CD14-positive monocyte (primary cell): ENCODE measurements at regions not wholly inside any gene's neighbourhood (a gene's known extent, or its start where the extent isn't known, plus 50 kb on each side); places are given as distances from the start of the nearest gene placed in this dataset.

Experiments used
- DNase-seq, 3 donors: peaks; one replicate each; pipeline ENCODE4 v3.0.0-alpha.2; 2011 to 2022
- H2AFZ ChIP-seq: 2 replicates; pipeline ENCODE4 v1.6.0; 2012; ENCODE audit warnings: mild to moderate bottlenecking, low read depth, low read length, inconsistent platforms; ENCODE audit not compliant: insufficient read depth, poor library complexity, severe bottlenecking
- H3K27ac ChIP-seq, 2 donors: 1 replicate in 1 of 2; 2 replicates in 1 of 2; pipeline ENCODE4 v1.5.1; 2012 to 2013; ENCODE audit warnings: low read length in 2 of 2, control low read depth in 1 of 2, inconsistent platforms in 1 of 2, low read depth in 1 of 2, mild to moderate bottlenecking in 1 of 2
- H3K27me3 ChIP-seq, 2 donors: one replicate each; pipeline versions ENCODE4 v1.6.0 to v1.6.1; 2011 to 2013; ENCODE audit warnings: low read length in 2 of 2; ENCODE audit not compliant: control insufficient read depth in 2 of 2, insufficient read depth in 2 of 2
- H3K36me3 ChIP-seq, 2 donors: replicated peaks in 1 of 2; 1 replicate in 1 of 2; 2 replicates in 1 of 2; pipeline versions ENCODE4 v1.5.1 to v1.6.1; 2012 to 2013; ENCODE audit warnings: low read length in 2 of 2, control low read depth in 1 of 2, inconsistent platforms in 1 of 2, mild to moderate bottlenecking in 1 of 2; ENCODE audit not compliant: insufficient read depth in 2 of 2, control insufficient read depth in 1 of 2
- H3K4me1 ChIP-seq, 2 donors: 1 replicate in 1 of 2; 2 replicates in 1 of 2; pipeline versions ENCODE4 v1.5.1 to v1.6.1; 2012 to 2013; ENCODE audit warnings: low read length in 2 of 2, control low read depth in 1 of 2, inconsistent platforms in 1 of 2, mild to moderate bottlenecking in 1 of 2, moderate library complexity in 1 of 2; ENCODE audit not compliant: insufficient read depth in 2 of 2, control insufficient read depth in 1 of 2
- H3K4me2 ChIP-seq: replicated peaks from 2 replicates; pipeline ENCODE3; 2012; ENCODE audit warnings: low read length, moderate library complexity, mild to moderate bottlenecking; ENCODE audit not compliant: poor library complexity, severe bottlenecking; ENCODE audit errors: extremely low read depth
- H3K4me3 ChIP-seq, 3 experiments: fragments of 200-600 bp in 1 of 3; sonication (generic) in 1 of 3; replicated peaks in 1 of 3; 1 replicate in 2 of 3; 2 replicates in 1 of 3; pipeline ENCODE4 v1.5.1; 2011 to 2013; ENCODE audit warnings: low read length in 3 of 3, mild to moderate bottlenecking in 3 of 3, control low read depth in 2 of 3, low read depth in 2 of 3, inconsistent platforms in 1 of 3, moderate library complexity in 1 of 3
- H3K79me2 ChIP-seq: 2 replicates; pipeline ENCODE4 v1.6.0; 2012; ENCODE audit warnings: mild to moderate bottlenecking, control low read depth, inconsistent platforms, low read length, moderate library complexity; ENCODE audit not compliant: insufficient read depth
- H3K9ac ChIP-seq: 2 replicates; pipeline ENCODE4 v1.6.0; 2017; ENCODE audit warnings: low read length, mild to moderate bottlenecking; ENCODE audit not compliant: insufficient read depth, poor library complexity, severe bottlenecking
- H3K9me3 ChIP-seq, 2 donors: replicated peaks in 1 of 2; 1 replicate in 1 of 2; 2 replicates in 1 of 2; pipeline versions ENCODE4 v1.5.1 to v1.6.1; 2012 to 2013; ENCODE audit warnings: low read length in 2 of 2, control low read depth in 1 of 2; ENCODE audit not compliant: control insufficient read depth in 1 of 2, insufficient read depth in 1 of 2
- H4K20me1 ChIP-seq: 2 replicates; pipeline ENCODE4 v1.6.0; 2012; ENCODE audit warnings: mild to moderate bottlenecking, low read length, control low read depth, moderate library complexity; ENCODE audit not compliant: insufficient read depth
- H3K27ac Mint-ChIP-seq, 7 donors: one replicate each; pipeline ENCODE4 v1.8.0; 2020; ENCODE audit warnings: mild to moderate bottlenecking in 7 of 7, mixed read lengths in 7 of 7, moderate library complexity in 6 of 7, inconsistent platforms in 2 of 7
- H3K27me3 Mint-ChIP-seq, 3 donors: one replicate each; pipeline ENCODE4 v1.8.0; 2021 to 2022; ENCODE audit warnings: low read depth in 3 of 3, mild to moderate bottlenecking in 3 of 3, mixed read lengths in 3 of 3, moderate library complexity in 3 of 3, inconsistent platforms in 1 of 3
- H3K36me3 Mint-ChIP-seq, 2 donors: one replicate each; pipeline ENCODE4 v1.8.0; 2020; ENCODE audit warnings: mixed read lengths in 2 of 2, inconsistent platforms in 1 of 2, mild to moderate bottlenecking in 1 of 2
- H3K4me1 Mint-ChIP-seq: one replicate; pipeline ENCODE4 v1.8.0; 2020; ENCODE audit warnings: mild to moderate bottlenecking, mixed read lengths
- H3K4me3 Mint-ChIP-seq, 2 donors: one replicate each; pipeline ENCODE4 v1.8.0; 2020; ENCODE audit warnings: mild to moderate bottlenecking in 2 of 2, mixed read lengths in 2 of 2, moderate library complexity in 1 of 2
- H3K9me3 Mint-ChIP-seq, 7 donors: one replicate each; pipeline ENCODE4 v1.8.0; 2020 to 2022; ENCODE audit warnings: mixed read lengths in 7 of 7, mild to moderate bottlenecking in 6 of 7, moderate library complexity in 6 of 7, inconsistent platforms in 2 of 7
- CTCF ChIP-seq: fragments of 200-600 bp; IDR thresholded peaks from one replicate; pipeline ENCODE4 v1.8.0; 2022; ENCODE audit warnings: antibody characterized with exemption, mild to moderate bottlenecking
- WGBS: methylation state at CpG from one replicate; pipeline ENCODE4 v1.1.5; 2013; ENCODE audit warnings: missing lambda C conversion rate; ENCODE audit not compliant: insufficient coverage; 5-methylcytosine and 5-hydroxymethylcytosine counted together
- intact Hi-C, 2 donors: fragments of 100-400 bp; cut with micrococcal nuclease; formaldehyde crosslinking; loops; one replicate each; pipeline versions ENCODE4 v1.15.0 to v1.15.1; 2023

- H3K9ac ChIP-seq = no peak overlapping the region
- no peaks in the 10 kb centered on the region for H3K27me3 ChIP-seq
- H4K20me1 ChIP-seq = no peaks in the 10 kb centered on the region
- no peak overlapping the region for H3K27ac Mint-ChIP-seq
- H3K4me1 Mint-ChIP-seq = no peaks in the 10 kb centered on the region
- H3K79me2 ChIP-seq = no peaks in the 10 kb centered on the region
- H3K36me3 Mint-ChIP-seq = no peaks in the 10 kb centered on the region
- H3K4me3 Mint-ChIP-seq = no peak overlapping the region
- H3K27me3 Mint-ChIP-seq = no peaks in the 10 kb centered on the region
- TF ChIP-seq CTCF = no peak
- H2AFZ ChIP-seq = no peak overlapping the region
- no peak overlapping the region for H3K27ac ChIP-seq
- H3K4me3 ChIP-seq = no peak overlapping the region
- H3K36me3 ChIP-seq = no peaks in the 10 kb centered on the region
- H3K4me1 ChIP-seq = no peaks in the 10 kb centered on the region
- H3K4me2 ChIP-seq = no peak overlapping the region
- H3K9me3 Mint-ChIP-seq = peaks cover 0 to 9% (median 5%) of the 10 kb centered on the region in 7 donors
- intact Hi-C loops = no loop called here
- peaks cover 0 to 19% of the 10 kb centered on the region in 2 donors for H3K9me3 ChIP-seq
- no peak for DNase-seq
These were observed 239.9 kb upstream of the TTC14 start for GRCh38 chr3:180362081-180362480.

- DNase-seq = no peak
- Histone ChIP-seq H3K4me2 (no peak overlapping the region), H3K4me3 (no peak overlapping the region), H4K20me1 (no peaks in the 10 kb centered on the region), H3K27me3 (no peaks in the 10 kb centered on the region), H3K9me3 (no peaks in the 10 kb centered on the region), H2AFZ (no peak overlapping the region), H3K27ac (no peak overlapping the region), H3K4me1 (no peaks in the 10 kb centered on the region), H3K79me2 (no peaks in the 10 kb centered on the region), H3K9ac (no peak overlapping the region), H3K36me3 (no peaks in the 10 kb centered on the region)
- Mint-ChIP-seq H3K27me3 (no peaks in the 10 kb centered on the region), H3K27ac (no peak overlapping the region), H3K4me1 (no peaks in the 10 kb centered on the region), H3K9me3 (peaks cover 0 to 8% (median 4%) of the 10 kb centered on the region in 7 donors), H3K4me3 (no peak overlapping the region), H3K36me3 (no peaks in the 10 kb centered on the region)
- intact Hi-C loops = no loop called here
- no CpG with 5 or more reads among the region's 3 CpGs for WGBS
- TF ChIP-seq CTCF = no peak
These were observed 226.1 kb upstream of the TTC14 start for GRCh38 chr3:180375831-180376230.
